ENCODE measurements at regions not wholly inside any gene's neighbourhood (a gene's known extent, or its start where the extent isn't known, plus 50 kb on each side); places are given as distances from the start of the nearest gene placed in this dataset.

GRCh38 chr6:167396659-167397490 is 72.0 kb downstream of the TTLL2 start:
- TF ChIP-seq BHLHE40 (IDR thresholded peaks at IDR 0.05; ENCODE audit: borderline replicate concordance) = no peak
- no peak for TF ChIP-seq FOXK2 (IDR thresholded peaks at IDR 0.05)
- TF ChIP-seq FOXM1 (IDR thresholded peaks at IDR 0.05; ENCODE audit: borderline replicate concordance) = no peak
- TF ChIP-seq ELF4 (IDR thresholded peaks at IDR 0.05) = no peak
- TF ChIP-seq TARDBP (IDR thresholded peaks at IDR 0.05) = no peak
- TF ChIP-seq SP1 (IDR thresholded peaks at IDR 0.05) = no peak
- no peak for TF ChIP-seq SUZ12 (IDR thresholded peaks at IDR 0.05)
- TF ChIP-seq NFRKB (IDR thresholded peaks at IDR 0.05) = no peak
- TF ChIP-seq FOXA1 (IDR thresholded peaks at IDR 0.05) = no peak
- no peak for TF ChIP-seq HDGF (IDR thresholded peaks at IDR 0.05; ENCODE audit: borderline replicate concordance)
- no peak for TF ChIP-seq PKNOX1 (IDR thresholded peaks at IDR 0.05)
- no peak for TF ChIP-seq ZNF384 (IDR thresholded peaks at IDR 0.05)

All from HEK293T (cell line).